Hypothalamus (tissue), 51 donors: ENCODE measurements at regions not wholly inside any gene's neighbourhood (a gene's known extent, or its start where the extent isn't known, plus 50 kb on each side); places are given as distances from the start of the nearest gene placed in this dataset.

Source experiments
- DNase-seq, 51 donors: peaks; one replicate each; lab custom pipeline; 2025; lab: John Stamatoyannopoulos, UW

- DNase-seq, result no peak
These were observed 171.3 kb downstream of the SNCA start for GRCh38 chr4:89665662-89666061.

GRCh38 chr4:89664521-89664920 is 172.4 kb downstream of the SNCA start:
- DNase-seq, result no peak

GRCh38 chr4:89661173-89661899 is 175.6 kb downstream of the SNCA start:
- no peak for DNase-seq

GRCh38 chr4:89660444-89661172 is 176.4 kb downstream of the SNCA start:
- no peak for DNase-seq

GRCh38 chr4:89658701-89659024 is 178.3 kb downstream of the SNCA start:
- DNase-seq, result no peak

- peak in 1 of 51 donors; percentile 43 for DNase-seq
These were observed 178.8 kb downstream of the SNCA start for GRCh38 chr4:89657931-89658700.

- DNase-seq, result no peak
These were observed 183.9 kb downstream of the SNCA start for GRCh38 chr4:89653012-89653411.

GRCh38 chr4:89645482-89645881 is 191.5 kb downstream of the SNCA start:
- no peak for DNase-seq

GRCh38 chr4:89641367-89641687 is 195.6 kb downstream of the SNCA start:
- peak in 1 of 51 donors; percentile 6 for DNase-seq

- peak in 15 of 51 donors; percentile 0 to 30 (median 7) for DNase-seq
These were observed 196.2 kb downstream of the SNCA start for GRCh38 chr4:89640620-89641366.

- no peak for DNase-seq
These were observed 197.6 kb downstream of the SNCA start for GRCh38 chr4:89639395-89639794.

GRCh38 chr4:89625599-89626293 is 211.2 kb downstream of the SNCA start:
- no peak for DNase-seq

GRCh38 chr4:89619206-89619962 is 217.6 kb downstream of the SNCA start:
- no peak for DNase-seq

- DNase-seq, result no peak
These were observed 218.8 kb downstream of the SNCA start for GRCh38 chr4:89618151-89618550.

- DNase-seq, result no peak
These were observed 219.6 kb downstream of the SNCA start for GRCh38 chr4:89617317-89617716.

- DNase-seq, result no peak
These were observed 220.6 kb downstream of the SNCA start for GRCh38 chr4:89616382-89616781.

GRCh38 chr4:89615051-89615450 is 221.9 kb downstream of the SNCA start:
- no peak for DNase-seq

GRCh38 chr4:89614155-89614554 is 222.8 kb downstream of the SNCA start:
- DNase-seq, result no peak

GRCh38 chr4:89610236-89610635 is 226.7 kb downstream of the SNCA start:
- no peak for DNase-seq

- DNase-seq, result no peak
These were observed 227.2 kb downstream of the SNCA start for GRCh38 chr4:89609756-89610155.
